GM21576 (cell line): ENCODE measurements at regions not wholly inside any gene's neighbourhood (a gene's known extent, or its start where the extent isn't known, plus 50 kb on each side); places are given as distances from the start of the nearest gene placed in this dataset.

Experiments used
- ATAC-seq: cut with Tn5 transposase; IDR thresholded peaks from one replicate; pipeline ENCODE4 v1.9.1; 2021; ENCODE audit warnings: mild to moderate bottlenecking, moderate library complexity; ENCODE audit not compliant: unreplicated experiment

DNA sequence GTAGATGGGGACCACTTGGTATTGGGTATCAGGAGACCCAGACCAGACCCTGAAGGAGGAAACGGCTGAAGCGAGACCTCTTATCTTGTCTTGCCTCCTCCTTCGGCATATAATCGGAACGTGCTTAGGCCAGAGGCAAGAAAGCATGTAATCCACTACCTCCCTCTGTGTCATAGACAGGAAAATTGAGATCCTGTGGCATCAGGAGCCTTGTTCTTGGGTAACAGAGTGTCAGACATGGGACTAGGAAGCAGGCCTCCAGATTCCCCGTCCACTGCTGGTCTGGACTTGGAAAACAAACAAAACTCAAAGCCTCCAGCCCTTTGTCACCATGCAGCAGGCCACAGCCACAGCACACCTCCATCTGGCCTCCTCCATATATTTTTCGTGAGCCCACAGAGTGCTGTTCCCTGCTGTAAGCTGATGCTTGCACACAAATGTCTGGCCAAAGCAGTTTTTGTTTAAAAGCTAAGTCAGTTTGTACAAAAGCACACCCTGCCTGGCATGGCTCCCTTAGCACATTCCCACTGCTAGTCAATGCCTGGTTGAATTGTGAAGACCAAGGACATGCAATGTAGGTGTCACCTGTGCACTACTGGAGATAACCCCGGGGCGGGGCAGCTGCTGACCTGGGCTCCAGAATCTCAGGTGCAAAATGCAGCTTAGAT lies 510.9 kb downstream of the RPS24 start:
- no peak for ATAC-seq

DNA sequence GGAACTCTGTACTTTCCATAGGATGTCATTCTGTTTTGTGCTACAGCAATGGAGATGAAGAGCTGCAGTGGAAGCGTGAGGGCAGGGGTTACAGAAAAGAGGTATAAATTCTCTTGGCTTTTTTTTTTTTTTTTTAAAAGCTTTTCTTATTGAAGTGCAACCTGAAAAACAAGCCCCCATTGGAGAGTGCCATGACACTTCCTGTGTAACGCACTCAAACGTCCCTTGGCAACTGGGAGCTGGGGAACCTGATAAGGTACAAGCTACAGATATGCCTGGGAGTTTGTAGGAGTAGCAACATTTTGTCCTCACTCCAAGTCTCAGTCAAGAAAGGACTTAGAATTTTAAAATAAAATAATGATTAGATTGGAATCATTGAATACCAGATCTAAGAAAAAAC lies 512.1 kb downstream of the RPS24 start:
- ATAC-seq, result no peak

DNA sequence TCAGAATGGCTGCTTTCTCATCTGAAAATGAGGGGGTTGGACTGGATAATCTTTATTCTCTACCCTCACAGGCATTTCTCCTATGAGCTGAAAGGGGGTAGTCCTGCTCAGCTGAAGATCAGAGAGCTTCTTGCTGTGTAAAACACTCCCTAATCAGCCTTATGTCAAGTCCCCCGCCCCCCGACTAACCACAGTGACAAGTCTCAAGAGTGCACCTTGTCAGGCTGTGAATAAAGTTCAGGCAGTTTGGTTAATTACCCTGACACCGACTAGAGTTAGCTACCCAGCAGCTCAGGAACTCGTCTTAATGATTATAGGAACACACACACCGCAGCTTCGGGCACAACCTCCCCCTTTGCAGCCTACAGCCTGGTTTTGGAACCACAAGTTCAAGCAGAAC lies 513.7 kb downstream of the RPS24 start:
- no peak for ATAC-seq

DNA sequence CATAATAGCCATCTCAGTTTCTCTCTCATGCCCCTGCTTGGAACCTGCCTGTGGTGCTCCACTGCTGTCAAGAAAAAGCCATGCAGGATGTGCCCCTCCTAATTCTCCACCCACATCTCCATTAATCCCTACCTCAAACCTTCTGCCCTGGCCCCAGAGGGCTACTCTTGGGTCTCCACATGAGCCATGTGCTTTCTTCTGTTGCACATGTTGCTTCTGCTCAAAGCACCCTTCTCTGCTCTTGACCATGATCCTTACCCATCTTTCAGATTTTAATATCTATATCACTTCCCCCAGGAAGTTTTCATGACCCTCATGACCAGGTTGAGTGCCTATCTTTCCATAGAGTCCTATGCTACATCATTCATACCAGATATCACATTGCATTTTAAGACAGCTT lies 514.2 kb downstream of the RPS24 start:
- ATAC-seq, result no peak

GRCh38 chr10:78548369-78548768 lies 514.7 kb downstream of the RPS24 start:
- no peak for ATAC-seq

- no peak for ATAC-seq
These were observed 515.7 kb downstream of the RPS24 start for GRCh38 chr10:78549140-78549935.

- ATAC-seq, result no peak
These were observed 516.4 kb downstream of the RPS24 start for GRCh38 chr10:78550090-78550489.

DNA sequence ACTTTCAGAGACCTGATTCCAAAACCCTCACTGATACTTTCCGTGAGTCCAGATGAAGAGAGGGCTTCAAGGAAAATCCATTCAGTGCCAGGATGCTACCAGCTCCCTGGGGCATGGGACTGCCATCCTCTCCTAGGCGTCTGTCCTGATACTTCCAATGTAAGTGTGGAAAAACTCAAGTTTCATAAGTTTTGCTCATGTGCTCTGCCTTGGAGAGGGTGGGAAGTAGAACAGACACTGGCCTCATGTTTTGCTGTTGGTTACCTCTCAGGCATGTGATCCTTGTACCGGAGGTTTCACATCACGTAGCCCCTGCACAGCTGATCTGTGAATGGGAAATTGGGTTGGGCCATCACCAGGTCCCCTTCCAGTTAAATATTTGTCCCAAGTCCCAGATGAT lies 517.1 kb downstream of the RPS24 start:
- no peak for ATAC-seq

DNA sequence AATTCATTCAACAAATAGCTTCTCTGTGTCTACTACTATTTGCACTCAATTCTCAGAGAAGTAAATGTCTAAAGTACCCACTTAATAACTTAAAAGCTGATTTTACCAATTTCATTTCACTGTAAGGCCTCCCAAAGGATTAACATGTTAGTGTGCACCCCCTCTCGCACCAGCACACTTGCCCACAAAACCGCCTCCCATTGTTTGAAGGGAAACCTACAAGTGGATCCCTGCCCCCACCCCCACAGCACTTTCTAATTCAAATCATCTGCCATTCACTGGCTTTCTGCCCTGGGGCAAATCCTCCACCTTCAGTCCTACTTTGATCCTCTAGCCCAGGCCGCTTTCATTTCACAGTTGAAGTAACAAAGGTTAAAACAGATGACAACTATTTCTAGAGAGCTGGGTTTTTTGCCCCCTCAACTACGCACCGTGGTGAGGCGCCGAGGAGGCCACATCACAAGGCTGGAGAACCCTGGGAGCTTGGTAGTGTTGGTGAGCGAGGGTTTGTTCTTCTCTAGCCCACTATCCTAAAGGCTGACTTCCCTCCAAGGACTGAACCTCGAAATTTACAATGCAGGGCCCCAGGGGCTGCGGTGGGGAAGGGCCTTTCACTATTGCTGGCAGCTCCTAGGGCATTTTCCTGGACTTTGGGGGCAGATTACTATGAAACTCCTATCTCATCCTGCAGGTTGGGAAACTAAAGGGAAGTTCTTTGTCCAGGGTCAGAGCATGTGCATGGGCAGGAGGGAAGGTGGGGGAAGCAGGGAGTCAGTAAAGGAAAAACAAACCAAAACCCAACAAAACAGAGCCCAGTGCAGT lies 517.4 kb upstream of the ZMIZ1 start:
- no peak for ATAC-seq

DNA sequence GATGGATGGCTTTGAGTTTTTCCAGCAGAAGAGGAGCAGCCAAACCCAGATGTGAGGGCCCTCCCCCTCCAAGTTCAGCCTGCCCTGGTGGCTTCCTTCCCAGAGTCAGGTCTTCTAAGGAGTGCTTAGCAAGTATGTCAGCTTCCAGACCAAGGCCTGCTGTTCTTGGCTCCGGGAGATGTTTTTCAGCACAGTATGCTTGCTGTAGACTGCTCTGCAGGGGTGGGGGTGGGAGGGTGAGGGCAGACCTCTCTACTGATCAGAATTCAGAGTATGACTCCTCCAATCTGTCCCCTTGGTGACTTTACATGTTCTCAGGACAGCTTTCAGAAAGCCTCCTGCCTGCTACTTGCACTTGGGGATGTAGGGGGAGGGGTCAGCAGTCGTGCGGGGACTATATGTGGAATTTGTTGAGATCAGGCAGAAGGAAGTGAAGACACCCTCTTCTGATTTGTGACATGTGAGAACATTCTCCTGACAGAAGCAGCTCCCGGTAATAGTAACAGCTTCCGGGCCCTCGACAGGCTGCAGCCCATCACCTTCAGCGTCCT lies 516.4 kb upstream of the ZMIZ1 start:
- ATAC-seq, result no peak

DNA sequence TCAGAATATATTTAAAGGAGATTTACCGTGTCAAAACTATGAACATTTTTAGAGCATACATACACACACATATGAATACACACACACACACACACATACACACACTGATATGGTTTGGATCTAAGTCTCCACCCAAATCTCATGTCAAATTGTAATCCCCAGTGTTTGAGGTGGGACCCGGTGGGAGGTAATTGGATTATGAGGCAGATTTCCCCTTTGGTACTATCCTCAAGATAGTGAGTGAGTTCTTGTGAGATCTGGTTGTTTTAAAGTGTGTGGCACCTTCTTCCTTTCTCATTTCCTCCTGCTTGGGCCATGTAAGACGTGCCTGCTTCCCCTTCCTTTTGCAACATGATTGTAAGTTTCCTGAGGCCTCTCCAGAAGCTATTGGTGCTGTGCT lies 515.0 kb upstream of the ZMIZ1 start:
- no peak for ATAC-seq

DNA sequence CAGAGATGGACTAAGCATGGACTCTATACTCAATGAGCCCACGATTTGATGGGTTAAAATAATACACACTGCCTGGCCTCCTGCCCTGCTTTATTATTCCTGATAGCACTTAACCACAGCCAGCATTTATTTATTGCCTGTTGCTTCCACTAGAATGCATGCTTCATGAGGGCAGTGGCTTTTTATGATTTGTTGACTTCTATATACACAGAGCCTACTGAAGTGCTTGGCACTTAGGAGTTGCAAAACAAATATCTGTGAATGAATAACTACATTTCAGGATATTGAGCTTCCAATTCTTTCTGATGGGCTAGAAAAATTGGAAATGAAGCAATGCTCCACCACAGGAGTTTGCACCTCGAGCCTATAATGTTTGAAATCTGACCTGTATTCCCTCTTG lies 513.6 kb upstream of the ZMIZ1 start:
- ATAC-seq, result no peak

- no peak for ATAC-seq
These were observed 511.9 kb upstream of the ZMIZ1 start for GRCh38 chr10:78556705-78557432.

- no peak for ATAC-seq
These were observed 511.3 kb upstream of the ZMIZ1 start for GRCh38 chr10:78557433-78557925.

DNA sequence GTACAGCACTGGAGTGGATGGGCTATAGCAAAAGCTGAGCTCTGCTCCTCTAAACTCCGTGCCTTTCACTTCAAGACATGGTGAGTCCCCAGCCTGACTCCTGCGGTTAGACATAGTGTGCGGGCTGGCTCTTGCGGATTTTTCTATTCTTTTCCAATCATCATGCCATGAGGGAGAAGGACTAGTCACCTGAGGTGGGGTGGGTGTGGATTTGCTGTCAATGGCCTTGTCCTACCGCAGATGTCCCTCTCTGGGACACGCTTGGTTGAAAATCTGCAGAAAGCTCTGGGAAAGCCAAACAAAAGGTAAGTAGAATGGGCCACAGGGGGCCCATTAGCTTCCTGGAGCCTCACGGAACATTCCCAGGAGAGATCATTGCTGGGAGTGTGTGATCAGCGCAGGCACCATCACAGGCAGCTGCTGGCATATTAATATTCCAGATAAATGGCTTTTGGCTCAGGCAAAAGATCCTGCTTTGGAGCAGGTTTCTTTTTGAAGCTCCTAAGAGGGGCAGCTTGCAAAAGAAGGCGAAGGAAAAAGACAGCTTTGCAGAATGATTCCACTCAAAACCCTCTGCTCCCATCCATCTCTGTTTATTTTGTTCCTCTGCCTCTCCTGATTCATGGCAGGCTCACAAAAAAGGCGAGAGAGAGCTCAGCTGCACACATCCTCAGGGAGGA lies 509.0 kb upstream of the ZMIZ1 start:
- no peak for ATAC-seq

- no peak for ATAC-seq
These were observed 508.5 kb upstream of the ZMIZ1 start for GRCh38 chr10:78560341-78560688.

DNA sequence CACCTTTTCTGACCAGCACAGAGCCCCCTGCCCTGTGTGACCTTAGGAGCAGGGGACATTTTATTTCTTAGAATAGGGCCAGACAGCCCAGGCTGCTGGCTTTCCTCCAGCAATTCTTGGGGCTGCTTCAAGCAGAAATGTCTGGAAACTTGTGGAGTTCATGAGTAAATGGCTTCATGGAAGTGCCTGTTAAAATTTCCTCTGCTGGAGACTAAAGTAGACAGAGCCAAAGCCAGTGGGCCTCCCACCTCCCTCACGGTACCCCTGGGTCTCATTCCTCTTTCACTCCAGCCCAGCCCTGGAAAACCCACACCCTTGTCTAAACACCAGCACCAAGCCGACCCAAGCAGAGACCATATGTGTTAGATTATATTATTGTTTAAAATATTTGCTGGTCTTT lies 505.5 kb upstream of the ZMIZ1 start:
- no peak for ATAC-seq

- no peak for ATAC-seq
These were observed 502.9 kb upstream of the ZMIZ1 start for GRCh38 chr10:78565841-78566240.

- no peak for ATAC-seq
These were observed 502.3 kb upstream of the ZMIZ1 start for GRCh38 chr10:78566284-78567111.
